Smooth muscle cell (in vitro differentiated cells): ENCODE measurements at regions not wholly inside any gene's neighbourhood (a gene's known extent, or its start where the extent isn't known, plus 50 kb on each side); places are given as distances from the start of the nearest gene placed in this dataset.

ENCODE experiments used
- DNase-seq: peaks from one replicate; lab custom pipeline; 2025; ENCODE audit not compliant: unreplicated experiment; lab: John Stamatoyannopoulos, UW
- H2AFZ ChIP-seq: fragments of 200-600 bp; sonication (generic); 2 replicates; pipeline ENCODE4 v1.6.0; 2016; ENCODE audit warnings: antibody characterized with exemption, low read depth, mild to moderate bottlenecking
- H3F3A ChIP-seq: fragments of 200-600 bp; sonication (generic); 2 replicates; pipeline ENCODE4 v1.6.0; 2017; ENCODE audit warnings: antibody characterized with exemption, low read depth
- H3K27ac ChIP-seq: fragments of 200-600 bp; sonication (generic); 2 replicates; pipeline ENCODE4 v1.5.1; 2016; ENCODE audit warnings: low read depth, mild to moderate bottlenecking
- H3K27me3 ChIP-seq: fragments of 200-600 bp; sonication (generic); 2 replicates; pipeline ENCODE4 v1.6.1; 2016; ENCODE audit warnings: low read depth, mild to moderate bottlenecking
- H3K36me3 ChIP-seq: fragments of 200-600 bp; sonication (generic); 2 replicates; pipeline ENCODE4 v1.5.1; 2016; ENCODE audit warnings: low read depth
- H3K4me1 ChIP-seq: fragments of 200-600 bp; sonication (generic); 2 replicates; pipeline ENCODE4 v1.5.1; 2016; ENCODE audit warnings: low read depth
- H3K4me2 ChIP-seq: fragments of 200-600 bp; sonication (generic); 2 replicates; pipeline ENCODE4 v1.6.0; 2016; ENCODE audit warnings: mild to moderate bottlenecking
- H3K4me3 ChIP-seq: fragments of 200-600 bp; sonication (generic); 2 replicates; pipeline ENCODE4 v1.5.1; 2016; ENCODE audit warnings: mild to moderate bottlenecking
- H3K79me2 ChIP-seq: fragments of 200-600 bp; sonication (generic); 2 replicates; pipeline ENCODE4 v1.6.0; 2016; ENCODE audit warnings: low read depth, mild to moderate bottlenecking
- H3K9ac ChIP-seq: fragments of 200-600 bp; sonication (generic); 2 replicates; pipeline ENCODE4 v1.6.0; 2016; ENCODE audit warnings: low read depth
- H3K9me3 ChIP-seq: fragments of 200-600 bp; sonication (generic); replicated peaks from 2 replicates; pipeline ENCODE4 v1.5.1; 2016; ENCODE audit warnings: low read depth
- H4K20me1 ChIP-seq: fragments of 200-600 bp; sonication (generic); 2 replicates; pipeline ENCODE4 v1.6.0; 2016; ENCODE audit warnings: low read depth
- CTCF ChIP-seq: fragments of 200-600 bp; sonication (generic); IDR thresholded peaks from 2 replicates; pipeline ENCODE4 v1.5.1; 2017; ENCODE audit warnings: borderline replicate concordance, mild to moderate bottlenecking, antibody characterized with exemption; ENCODE audit not compliant: insufficient read depth, poor library complexity, severe bottlenecking
- WGBS: methylation state at CpG from one replicate; pipeline ENCODE4 v1.1.7; 2016; ENCODE audit warnings: low lambda C conversion rate; 5-methylcytosine and 5-hydroxymethylcytosine counted together

GRCh38 chr13:85509512-85509911 is 289.7 kb downstream of the SLITRK6 start:
- DNase-seq = no peak
- no peaks in the 10 kb centered on the region for H3K9me3 ChIP-seq
- no peaks in the 10 kb centered on the region for H4K20me1 ChIP-seq
- H3K4me1 ChIP-seq = peaks cover 3% of the 10 kb centered on the region
- peak overlapping the region; percentile 41 for H3K4me2 ChIP-seq
- H3K36me3 ChIP-seq = no peaks in the 10 kb centered on the region
- H3F3A ChIP-seq = no peaks in the 10 kb centered on the region
- WGBS = 76% methylated on average over 4 of the region's 4 CpGs
- H3K9ac ChIP-seq = no peak overlapping the region
- peak overlapping the region; percentile 16 for H2AFZ ChIP-seq
- H3K27ac ChIP-seq = no peak overlapping the region
- no peaks in the 10 kb centered on the region for H3K27me3 ChIP-seq
- no peaks in the 10 kb centered on the region for H3K79me2 ChIP-seq
- TF ChIP-seq CTCF = no peak
- no peak overlapping the region for H3K4me3 ChIP-seq

GRCh38 chr13:85508683-85509329 is 290.4 kb downstream of the SLITRK6 start:
- Histone ChIP-seq H3K4me3 (no peak overlapping the region), H3K27me3 (no peaks in the 10 kb centered on the region), H3K27ac (no peak overlapping the region), H3K4me1 (peaks cover 3% of the 10 kb centered on the region), H3F3A (no peaks in the 10 kb centered on the region), H4K20me1 (no peaks in the 10 kb centered on the region), H3K4me2 (peak overlapping the region; percentile 41), H3K79me2 (no peaks in the 10 kb centered on the region), H3K36me3 (no peaks in the 10 kb centered on the region), H2AFZ (no peak overlapping the region), H3K9me3 (no peaks in the 10 kb centered on the region), H3K9ac (no peak overlapping the region)
- DNase-seq = no peak
- 75% methylated on average over 12 of the region's 12 CpGs for WGBS
- no peak for TF ChIP-seq CTCF

GRCh38 chr13:85503797-85504196 is 295.4 kb downstream of the SLITRK6 start:
- no peaks in the 10 kb centered on the region for H3K27me3 ChIP-seq
- H4K20me1 ChIP-seq = no peaks in the 10 kb centered on the region
- H3K36me3 ChIP-seq = no peaks in the 10 kb centered on the region
- no peak for DNase-seq
- no peaks in the 10 kb centered on the region for H3K79me2 ChIP-seq
- no peaks in the 10 kb centered on the region for H3K4me1 ChIP-seq
- H2AFZ ChIP-seq = no peak overlapping the region
- TF ChIP-seq CTCF = no peak
- 87% methylated on average over 2 of the region's 2 CpGs for WGBS
- no peak overlapping the region for H3K4me2 ChIP-seq
- no peaks in the 10 kb centered on the region for H3F3A ChIP-seq
- H3K27ac ChIP-seq = no peak overlapping the region
- no peaks in the 10 kb centered on the region for H3K9me3 ChIP-seq
- H3K9ac ChIP-seq = no peak overlapping the region
- no peak overlapping the region for H3K4me3 ChIP-seq

GRCh38 chr13:85501616-85502015 is 297.6 kb downstream of the SLITRK6 start:
- Histone ChIP-seq H4K20me1 (no peaks in the 10 kb centered on the region), H3K4me3 (no peak overlapping the region), H3K9ac (no peak overlapping the region), H3K4me2 (no peak overlapping the region), H3K9me3 (no peaks in the 10 kb centered on the region), H3F3A (no peaks in the 10 kb centered on the region), H3K4me1 (no peaks in the 10 kb centered on the region), H3K36me3 (no peaks in the 10 kb centered on the region), H3K27me3 (no peaks in the 10 kb centered on the region), H2AFZ (no peak overlapping the region), H3K79me2 (no peaks in the 10 kb centered on the region), H3K27ac (no peak overlapping the region)
- DNase-seq = no peak
- no peak for TF ChIP-seq CTCF
